ENCODE measurements at regions not wholly inside any gene's neighbourhood (a gene's known extent, or its start where the extent isn't known, plus 50 kb on each side); places are given as distances from the start of the nearest gene placed in this dataset.

DNA sequence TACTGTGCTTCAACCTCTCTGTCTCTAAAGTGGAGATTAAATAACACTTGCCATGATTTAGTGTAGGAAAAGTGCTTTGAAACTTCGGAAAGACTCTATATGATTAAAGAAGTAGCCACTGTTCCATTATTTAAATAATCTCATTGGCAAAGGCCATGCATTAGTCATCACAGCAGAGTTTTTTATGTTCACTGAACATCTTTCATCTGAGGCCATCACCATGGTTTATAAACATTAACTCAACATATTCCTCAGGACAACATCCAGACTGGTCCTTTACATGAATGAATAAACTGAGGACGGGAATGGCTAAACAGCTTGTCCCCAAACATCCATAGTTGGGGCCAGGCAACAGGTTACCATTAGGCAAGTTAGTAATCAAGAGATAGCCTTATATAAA, 124.6 kb upstream of the FRMD6 start:
- peaks cover 2% of the 10 kb centered on the region; the same call in 1 of the 2 replicates for H3K9me3 ChIP-seq
- H3K4me3 ChIP-seq (ENCODE audit: low read depth, low read length), result no peak overlapping the region
- TF ChIP-seq, protein P1, sequence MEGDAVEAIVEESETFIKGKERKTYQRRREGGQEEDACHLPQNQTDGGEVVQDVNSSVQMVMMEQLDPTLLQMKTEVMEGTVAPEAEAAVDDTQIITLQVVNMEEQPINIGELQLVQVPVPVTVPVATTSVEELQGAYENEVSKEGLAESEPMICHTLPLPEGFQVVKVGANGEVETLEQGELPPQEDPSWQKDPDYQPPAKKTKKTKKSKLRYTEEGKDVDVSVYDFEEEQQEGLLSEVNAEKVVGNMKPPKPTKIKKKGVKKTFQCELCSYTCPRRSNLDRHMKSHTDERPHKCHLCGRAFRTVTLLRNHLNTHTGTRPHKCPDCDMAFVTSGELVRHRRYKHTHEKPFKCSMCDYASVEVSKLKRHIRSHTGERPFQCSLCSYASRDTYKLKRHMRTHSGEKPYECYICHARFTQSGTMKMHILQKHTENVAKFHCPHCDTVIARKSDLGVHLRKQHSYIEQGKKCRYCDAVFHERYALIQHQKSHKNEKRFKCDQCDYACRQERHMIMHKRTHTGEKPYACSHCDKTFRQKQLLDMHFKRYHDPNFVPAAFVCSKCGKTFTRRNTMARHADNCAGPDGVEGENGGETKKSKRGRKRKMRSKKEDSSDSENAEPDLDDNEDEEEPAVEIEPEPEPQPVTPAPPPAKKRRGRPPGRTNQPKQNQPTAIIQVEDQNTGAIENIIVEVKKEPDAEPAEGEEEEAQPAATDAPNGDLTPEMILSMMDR (IDR thresholded peaks at IDR 0.05; ENCODE audit: low read depth, low read length), result no peak
- H3K4me1 ChIP-seq, result peaks cover 4% of the 10 kb centered on the region; the same call in 1 of the 2 replicates
- no peaks in the 10 kb centered on the region for H3K36me3 ChIP-seq
- no peak for DNase-seq
- no peaks in the 10 kb centered on the region for H3K27me3 ChIP-seq

DNA sequence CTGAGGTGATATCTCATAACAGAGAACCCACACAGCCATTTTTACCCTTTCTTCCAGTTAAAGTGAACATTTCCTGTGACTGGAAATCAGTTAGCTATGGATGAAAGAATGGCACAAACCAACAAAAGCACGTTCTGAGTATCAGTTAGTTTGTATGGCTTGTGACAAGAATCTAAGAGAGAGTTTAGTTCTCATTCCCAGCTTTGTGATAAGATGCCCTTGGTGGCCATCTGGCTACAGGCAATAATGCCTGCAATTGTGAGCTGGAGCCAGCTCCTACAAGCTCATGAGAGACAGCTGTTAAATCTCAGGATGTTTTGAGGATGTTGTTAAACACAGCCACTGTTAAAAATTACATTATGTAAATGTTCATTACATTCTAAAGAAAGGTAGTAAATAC, 122.0 kb upstream of the FRMD6 start:
- TF ChIP-seq, protein P1 (IDR thresholded peaks at IDR 0.05; ENCODE audit: low read depth, low read length), result no peak
- H3K27me3 ChIP-seq, result no peaks in the 10 kb centered on the region
- no peak overlapping the region for H3K4me3 ChIP-seq (ENCODE audit: low read depth, low read length)
- peaks cover 2% of the 10 kb centered on the region; the same call in 1 of the 2 replicates for H3K9me3 ChIP-seq
- H3K4me1 ChIP-seq, result peaks cover 10% of the 10 kb centered on the region
- DNase-seq, result peak; percentile 20
- H3K36me3 ChIP-seq, result no peaks in the 10 kb centered on the region

DNA sequence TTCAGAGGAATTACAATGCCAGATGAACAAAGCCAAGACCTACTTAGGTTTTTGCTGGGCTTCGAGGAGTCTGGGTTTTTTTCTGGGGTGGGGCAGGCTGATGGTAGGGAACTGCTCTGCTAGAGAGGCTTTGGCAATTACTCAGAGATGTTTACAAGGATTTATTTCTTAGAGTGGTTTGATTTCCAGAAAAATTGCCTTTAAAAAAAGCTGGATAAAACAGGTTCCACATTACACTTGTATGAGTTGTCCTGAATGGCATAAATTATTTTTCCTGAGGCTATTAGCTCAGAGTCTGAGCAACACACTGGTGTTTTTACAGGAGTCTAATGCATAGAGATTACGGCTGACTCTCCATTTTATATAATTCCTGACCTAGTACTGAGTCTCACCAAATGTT, 118.5 kb upstream of the FRMD6 start:
- DNase-seq, result no peak
- no peaks in the 10 kb centered on the region for H3K36me3 ChIP-seq
- H3K9me3 ChIP-seq, result peaks cover 2% of the 10 kb centered on the region; the same call in 1 of the 2 replicates
- H3K4me3 ChIP-seq (ENCODE audit: low read depth, low read length), result no peak overlapping the region
- peaks cover 11% of the 10 kb centered on the region for H3K4me1 ChIP-seq
- no peaks in the 10 kb centered on the region for H3K27me3 ChIP-seq
- TF ChIP-seq, protein P1 (IDR thresholded peaks at IDR 0.05; ENCODE audit: low read depth, low read length), result no peak

DNA sequence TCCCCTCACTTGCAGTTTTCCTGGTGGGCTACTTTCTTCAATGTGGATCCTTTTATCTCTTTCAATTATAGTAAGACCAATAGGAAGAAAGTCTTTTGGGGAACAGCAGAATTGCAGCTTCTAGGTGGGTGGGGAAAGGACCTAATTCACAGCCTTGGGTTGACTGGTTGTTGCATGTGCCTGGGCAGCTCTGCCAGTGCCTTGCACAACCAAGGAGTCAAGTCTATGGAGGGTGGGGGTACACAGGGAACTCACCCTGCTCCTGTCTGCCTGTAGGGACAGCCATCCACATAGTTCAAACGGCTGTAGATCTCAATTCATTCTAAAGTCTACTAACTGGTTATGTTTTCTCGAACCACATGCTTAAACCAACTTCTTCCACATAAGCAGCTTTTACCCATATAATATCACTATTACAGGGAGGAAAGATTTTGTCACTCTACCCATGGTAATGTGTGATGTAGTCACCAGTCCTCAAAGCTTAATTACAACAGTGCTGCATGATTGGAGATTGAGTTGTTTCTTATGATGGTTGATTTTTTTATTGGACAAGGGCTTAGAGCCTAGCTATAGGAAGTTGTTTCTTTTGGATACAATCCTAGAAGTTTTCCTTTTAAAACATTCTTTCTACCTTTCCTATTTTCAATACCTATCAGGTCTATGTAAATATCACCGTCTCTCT, 117.7 kb upstream of the FRMD6 start:
- peaks cover 2% of the 10 kb centered on the region; the same call in 1 of the 2 replicates for H3K9me3 ChIP-seq
- no peak overlapping the region for H3K4me3 ChIP-seq (ENCODE audit: low read depth, low read length)
- DNase-seq, result no peak
- H3K4me1 ChIP-seq, result peaks cover 11% of the 10 kb centered on the region
- TF ChIP-seq, protein P1 (IDR thresholded peaks at IDR 0.05; ENCODE audit: low read depth, low read length), result no peak
- H3K27me3 ChIP-seq, result no peaks in the 10 kb centered on the region
- no peaks in the 10 kb centered on the region for H3K36me3 ChIP-seq

DNA sequence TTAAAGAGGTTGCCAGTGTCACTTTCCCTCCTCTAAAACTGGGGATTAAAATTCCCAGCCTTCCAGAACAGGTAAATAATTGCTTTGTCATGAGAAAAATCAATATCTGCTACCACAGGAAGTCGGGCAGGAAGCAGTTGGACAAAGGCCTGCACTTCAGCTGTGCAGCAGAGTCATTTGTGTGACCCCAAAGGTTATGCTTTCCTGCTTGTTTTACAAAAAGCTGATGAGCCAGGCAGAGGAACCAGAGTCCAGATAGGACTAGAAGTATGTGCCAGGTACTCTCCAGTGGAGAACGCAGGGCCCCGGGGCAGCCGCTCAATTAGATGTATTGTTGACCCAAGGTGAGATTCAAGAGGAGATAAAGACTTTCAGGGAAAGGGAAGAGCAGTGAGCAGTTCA, 117.1 kb upstream of the FRMD6 start:
- DNase-seq, result peak; percentile 22
- peaks cover 2% of the 10 kb centered on the region; the same call in 1 of the 2 replicates for H3K9me3 ChIP-seq
- H3K36me3 ChIP-seq, result no peaks in the 10 kb centered on the region
- TF ChIP-seq, protein P1 (IDR thresholded peaks at IDR 0.05; ENCODE audit: low read depth, low read length), result no peak
- H3K4me1 ChIP-seq, result peaks cover 11% of the 10 kb centered on the region
- no peaks in the 10 kb centered on the region for H3K27me3 ChIP-seq
- H3K4me3 ChIP-seq (ENCODE audit: low read depth, low read length), result no peak overlapping the region

DNA sequence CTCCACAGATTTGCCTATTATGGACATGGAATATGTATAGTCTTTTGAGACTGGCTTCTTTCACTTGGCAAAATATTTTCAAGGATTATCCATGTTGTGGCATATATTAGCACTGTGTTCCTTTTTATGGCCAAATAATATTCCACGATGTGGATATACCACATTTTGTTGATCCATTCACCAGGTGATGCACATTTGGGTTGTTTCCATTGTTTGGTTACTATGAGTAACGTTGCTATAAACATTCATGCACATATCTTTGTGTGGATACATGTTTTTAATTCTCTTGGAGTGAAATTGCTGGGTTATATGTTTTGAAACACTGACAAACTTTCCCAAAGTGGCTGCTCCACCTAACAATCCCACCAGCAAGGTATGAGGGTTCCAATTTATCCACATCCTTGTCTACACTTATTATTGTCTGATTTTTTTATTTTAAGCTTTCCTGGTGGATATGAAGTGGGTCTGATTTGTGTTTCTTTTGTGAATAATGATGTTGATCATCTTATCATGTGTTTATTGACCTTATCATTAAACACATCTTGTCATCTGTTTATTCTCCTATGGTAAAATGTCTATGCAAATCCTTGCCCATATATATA, 116.2 kb upstream of the FRMD6 start:
- TF ChIP-seq, protein P1 (IDR thresholded peaks at IDR 0.05; ENCODE audit: low read depth, low read length), result no peak
- no peaks in the 10 kb centered on the region for H3K36me3 ChIP-seq
- H3K27me3 ChIP-seq, result no peaks in the 10 kb centered on the region
- no peak overlapping the region for H3K4me3 ChIP-seq (ENCODE audit: low read depth, low read length)
- DNase-seq, result no peak
- H3K4me1 ChIP-seq, result peaks cover 7% of the 10 kb centered on the region
- no peaks in the 10 kb centered on the region; the same call in 1 of the 2 replicates for H3K9me3 ChIP-seq

All from BE2C (cell line).